ENCODE measurements at regions not wholly inside any gene's neighbourhood (a gene's known extent, or its start where the extent isn't known, plus 50 kb on each side); places are given as distances from the start of the nearest gene placed in this dataset.

DNA sequence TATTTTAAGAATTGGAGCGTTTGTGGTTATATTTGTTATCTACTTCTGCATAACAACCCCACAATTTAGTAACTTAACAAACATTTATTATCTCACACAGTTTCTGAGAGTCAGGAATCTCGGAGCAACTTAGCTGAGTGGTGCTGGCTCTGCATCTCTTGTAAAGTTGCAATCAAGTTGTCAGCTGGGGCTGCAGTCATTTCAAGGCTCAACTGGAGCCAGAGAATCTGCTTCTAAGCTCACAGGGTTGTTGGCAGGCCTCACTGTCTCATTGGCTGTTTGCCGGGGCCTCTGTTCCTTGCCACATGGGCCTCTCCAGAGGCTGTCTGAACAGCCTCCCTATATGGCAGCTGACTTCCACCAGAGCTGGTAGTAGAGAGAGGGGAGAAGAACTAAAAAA lies 281.2 kb upstream of the GNPDA2 start:
- Histone ChIP-seq H3K9ac (ENCODE audit: low read length) (no peak overlapping the region), H4K12ac (ENCODE audit: low read depth, low read length) (no peak overlapping the region), H2BK5ac (ENCODE audit: low read depth, low read length, poor library complexity) (no peak overlapping the region), H3K4me1 (ENCODE audit: control insufficient read depth in 1 of 2, insufficient read depth in 2 of 2, low read length in 2 of 2) (no peaks in the 10 kb centered on the region), H2BK12ac (ENCODE audit: low read length) (no peak overlapping the region), H3K27ac (ENCODE audit: low read depth, low read length) (no peak overlapping the region), H2AFZ (ENCODE audit: insufficient read depth, low read length, poor library complexity) (no peak overlapping the region), H3K27me3 (ENCODE audit: insufficient read depth, low read length) (no peaks in the 10 kb centered on the region), H3K14ac (ENCODE audit: low read length) (no peak overlapping the region), H3K4me3 (ENCODE audit: low read depth, low read length) (no peak overlapping the region), H3K4ac (ENCODE audit: low read depth, low read length) (no peak overlapping the region), H3K9me3 (ENCODE audit: insufficient read depth, low read depth, low read length) (no peaks in the 10 kb centered on the region), H2AK5ac (ENCODE audit: low read length) (no peak overlapping the region), H3K36me3 (ENCODE audit: control insufficient read depth in 1 of 2, insufficient read depth in 2 of 2, low read length in 2 of 2) (no peaks in the 10 kb centered on the region), H3K23ac (ENCODE audit: low read length) (no peak overlapping the region), H3K18ac (ENCODE audit: low read length) (no peak overlapping the region), H3K79me2 (ENCODE audit: control insufficient read depth, insufficient read depth, low read length, poor library complexity) (no peaks in the 10 kb centered on the region), H3K79me1 (ENCODE audit: low read length) (no peaks in the 10 kb centered on the region), H4K8ac (ENCODE audit: low read depth, low read length) (no peak overlapping the region), H2BK120ac (ENCODE audit: insufficient read depth, low read length, poor library complexity) (no peak overlapping the region), H3K4me2 (ENCODE audit: low read length) (no peak overlapping the region), H4K91ac (ENCODE audit: low read depth, low read length) (no peak overlapping the region)
- WGBS (ENCODE audit: extremely low coverage, insufficient coverage, insufficient read length), result no CpG with 5 or more reads among the region's 3 CpGs
- no peak for DNase-seq

DNA sequence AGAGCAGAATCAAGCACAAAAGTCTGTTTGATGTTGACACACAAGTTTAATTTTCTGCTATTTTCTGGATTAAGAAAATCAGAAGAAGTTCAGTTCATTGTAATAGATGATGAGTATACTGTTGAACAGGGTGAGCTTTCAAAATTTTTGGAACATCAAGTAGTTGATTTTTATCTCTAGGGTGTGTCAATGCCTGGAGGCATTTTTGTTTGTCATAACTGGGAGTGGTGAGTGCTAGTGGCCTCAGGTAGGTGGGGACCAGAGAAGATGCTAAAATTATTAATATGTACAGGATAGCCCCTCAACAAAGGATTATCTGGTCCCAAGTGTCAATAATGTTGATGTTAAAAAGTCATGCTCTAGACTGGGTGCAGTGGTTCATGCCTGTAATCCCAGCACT lies 279.7 kb upstream of the GNPDA2 start:
- Histone ChIP-seq H3K23ac (ENCODE audit: low read length) (no peak overlapping the region), H3K27ac (ENCODE audit: low read depth, low read length) (no peak overlapping the region), H3K4me1 (ENCODE audit: control insufficient read depth in 1 of 2, insufficient read depth in 2 of 2, low read length in 2 of 2) (no peaks in the 10 kb centered on the region), H3K4me2 (ENCODE audit: low read length) (no peak overlapping the region), H3K79me1 (ENCODE audit: low read length) (no peaks in the 10 kb centered on the region), H3K27me3 (ENCODE audit: insufficient read depth, low read length) (no peaks in the 10 kb centered on the region), H3K14ac (ENCODE audit: low read length) (no peak overlapping the region), H3K9me3 (ENCODE audit: insufficient read depth, low read depth, low read length) (no peaks in the 10 kb centered on the region), H3K4me3 (ENCODE audit: low read depth, low read length) (no peak overlapping the region), H2BK5ac (ENCODE audit: low read depth, low read length, poor library complexity) (no peak overlapping the region), H3K79me2 (ENCODE audit: control insufficient read depth, insufficient read depth, low read length, poor library complexity) (no peaks in the 10 kb centered on the region), H2AFZ (ENCODE audit: insufficient read depth, low read length, poor library complexity) (no peak overlapping the region), H3K4ac (ENCODE audit: low read depth, low read length) (no peak overlapping the region), H3K9ac (ENCODE audit: low read length) (no peak overlapping the region), H4K12ac (ENCODE audit: low read depth, low read length) (no peak overlapping the region), H4K8ac (ENCODE audit: low read depth, low read length) (no peak overlapping the region), H4K91ac (ENCODE audit: low read depth, low read length) (no peak overlapping the region), H3K36me3 (ENCODE audit: control insufficient read depth in 1 of 2, insufficient read depth in 2 of 2, low read length in 2 of 2) (no peaks in the 10 kb centered on the region), H2BK12ac (ENCODE audit: low read length) (no peak overlapping the region), H3K18ac (ENCODE audit: low read length) (no peak overlapping the region), H2BK120ac (ENCODE audit: insufficient read depth, low read length, poor library complexity) (no peak overlapping the region), H2AK5ac (ENCODE audit: low read length) (no peak overlapping the region)
- no peak for DNase-seq

DNA sequence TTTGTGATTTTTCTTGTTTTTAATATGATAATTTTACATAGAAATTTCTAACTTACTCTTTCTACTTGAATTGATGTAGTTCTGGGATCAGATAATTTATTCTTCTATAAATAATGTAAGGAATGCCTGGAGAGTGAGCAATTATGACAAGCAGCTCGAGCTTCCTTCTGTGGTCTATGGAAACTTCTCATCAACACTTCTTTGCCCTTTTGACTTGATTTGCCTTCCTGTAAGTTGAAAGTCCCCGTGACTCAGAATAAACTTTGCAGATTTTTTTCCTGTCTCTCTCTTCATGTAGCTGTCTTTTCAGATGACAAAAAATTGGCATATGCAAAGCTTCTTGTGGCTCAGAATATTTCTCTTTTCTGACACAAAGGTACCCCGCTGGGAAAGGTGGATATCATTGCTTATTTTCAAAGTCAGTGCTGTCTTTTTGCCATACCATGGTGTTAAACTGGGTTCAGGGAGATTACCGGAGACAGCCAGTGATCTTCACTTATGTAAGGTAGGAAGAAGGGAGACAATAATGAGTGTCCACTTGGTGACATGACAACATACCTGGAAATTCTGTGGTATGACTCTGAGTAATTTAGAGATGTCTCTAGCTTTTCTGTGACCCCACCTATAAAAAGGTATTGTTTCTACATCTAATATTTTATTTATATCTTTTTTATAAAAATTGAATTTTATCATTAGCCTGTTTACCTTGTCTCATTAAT lies 278.6 kb upstream of the GNPDA2 start:
- no peaks in the 10 kb centered on the region for H3K9me3 ChIP-seq (ENCODE audit: insufficient read depth, low read depth, low read length)
- no peak for DNase-seq
- no peak overlapping the region for H3K27ac ChIP-seq (ENCODE audit: low read depth, low read length)
- H2BK120ac ChIP-seq (ENCODE audit: insufficient read depth, low read length, poor library complexity), result no peak overlapping the region
- no peak overlapping the region for H4K8ac ChIP-seq (ENCODE audit: low read depth, low read length)
- no peak overlapping the region for H4K12ac ChIP-seq (ENCODE audit: low read depth, low read length)
- H2BK5ac ChIP-seq (ENCODE audit: low read depth, low read length, poor library complexity), result no peak overlapping the region
- H3K4me1 ChIP-seq (ENCODE audit: control insufficient read depth in 1 of 2, insufficient read depth in 2 of 2, low read length in 2 of 2), result no peaks in the 10 kb centered on the region
- H2AK5ac ChIP-seq (ENCODE audit: low read length), result no peak overlapping the region
- H4K91ac ChIP-seq (ENCODE audit: low read depth, low read length), result no peak overlapping the region
- WGBS (ENCODE audit: extremely low coverage, insufficient coverage, insufficient read length), result no CpG with 5 or more reads among the region's 4 CpGs
- no peaks in the 10 kb centered on the region for H3K27me3 ChIP-seq (ENCODE audit: insufficient read depth, low read length)
- H3K23ac ChIP-seq (ENCODE audit: low read length), result no peak overlapping the region
- H3K4ac ChIP-seq (ENCODE audit: low read depth, low read length), result no peak overlapping the region
- H3K9ac ChIP-seq (ENCODE audit: low read length), result no peak overlapping the region
- H3K14ac ChIP-seq (ENCODE audit: low read length), result no peak overlapping the region
- H3K79me2 ChIP-seq (ENCODE audit: control insufficient read depth, insufficient read depth, low read length, poor library complexity), result no peaks in the 10 kb centered on the region
- no peak overlapping the region for H3K18ac ChIP-seq (ENCODE audit: low read length)
- H3K79me1 ChIP-seq (ENCODE audit: low read length), result no peaks in the 10 kb centered on the region
- H3K36me3 ChIP-seq (ENCODE audit: control insufficient read depth in 1 of 2, insufficient read depth in 2 of 2, low read length in 2 of 2), result no peaks in the 10 kb centered on the region
- no peak overlapping the region for H2BK12ac ChIP-seq (ENCODE audit: low read length)
- no peak overlapping the region for H2AFZ ChIP-seq (ENCODE audit: insufficient read depth, low read length, poor library complexity)
- H3K4me2 ChIP-seq (ENCODE audit: low read length), result no peak overlapping the region
- no peak overlapping the region for H3K4me3 ChIP-seq (ENCODE audit: low read depth, low read length)

DNA sequence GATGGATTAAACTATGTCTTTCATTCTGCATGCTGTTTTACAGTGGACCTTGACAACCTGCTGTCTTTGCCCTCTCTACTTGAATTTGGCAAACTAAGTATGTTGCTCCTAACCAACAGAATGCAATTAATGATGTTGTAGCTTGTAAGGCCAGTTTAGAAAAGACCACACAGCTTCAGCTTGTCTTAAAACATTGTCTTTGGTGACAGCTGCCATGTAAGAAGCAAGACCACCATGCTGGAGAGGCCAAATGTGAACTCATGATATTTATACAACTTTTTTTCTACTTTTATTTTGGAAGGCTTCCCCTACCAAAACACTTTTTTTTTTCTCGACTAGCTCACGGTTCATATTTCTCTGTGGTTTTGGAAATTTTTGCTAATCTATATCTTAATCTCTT lies 278.0 kb upstream of the GNPDA2 start:
- Histone ChIP-seq H3K4me2 (ENCODE audit: low read length) (no peak overlapping the region), H3K79me1 (ENCODE audit: low read length) (no peaks in the 10 kb centered on the region), H4K8ac (ENCODE audit: low read depth, low read length) (no peak overlapping the region), H3K79me2 (ENCODE audit: control insufficient read depth, insufficient read depth, low read length, poor library complexity) (no peaks in the 10 kb centered on the region), H3K4me1 (ENCODE audit: control insufficient read depth in 1 of 2, insufficient read depth in 2 of 2, low read length in 2 of 2) (no peaks in the 10 kb centered on the region), H2AK5ac (ENCODE audit: low read length) (no peak overlapping the region), H3K27ac (ENCODE audit: low read depth, low read length) (no peak overlapping the region), H3K27me3 (ENCODE audit: insufficient read depth, low read length) (no peaks in the 10 kb centered on the region), H3K9me3 (ENCODE audit: insufficient read depth, low read depth, low read length) (no peaks in the 10 kb centered on the region), H3K18ac (ENCODE audit: low read length) (no peak overlapping the region), H3K4ac (ENCODE audit: low read depth, low read length) (no peak overlapping the region), H3K36me3 (ENCODE audit: control insufficient read depth in 1 of 2, insufficient read depth in 2 of 2, low read length in 2 of 2) (no peaks in the 10 kb centered on the region), H3K14ac (ENCODE audit: low read length) (no peak overlapping the region), H2BK120ac (ENCODE audit: insufficient read depth, low read length, poor library complexity) (no peak overlapping the region), H4K12ac (ENCODE audit: low read depth, low read length) (no peak overlapping the region), H3K23ac (ENCODE audit: low read length) (no peak overlapping the region), H3K9ac (ENCODE audit: low read length) (no peak overlapping the region), H3K4me3 (ENCODE audit: low read depth, low read length) (no peak overlapping the region), H2AFZ (ENCODE audit: insufficient read depth, low read length, poor library complexity) (no peak overlapping the region), H4K91ac (ENCODE audit: low read depth, low read length) (no peak overlapping the region), H2BK12ac (ENCODE audit: low read length) (no peak overlapping the region), H2BK5ac (ENCODE audit: low read depth, low read length, poor library complexity) (no peak overlapping the region)
- no CpG with 5 or more reads among the region's 2 CpGs for WGBS (ENCODE audit: extremely low coverage, insufficient coverage, insufficient read length)
- no peak for DNase-seq

All from trophoblast cell (in vitro differentiated cells and primary cell).